Suppressor macrophage treated with lipopolysaccharide for 4 hours (primary cell): ENCODE measurements at regions not wholly inside any gene's neighbourhood (a gene's known extent, or its start where the extent isn't known, plus 50 kb on each side); places are given as distances from the start of the nearest gene placed in this dataset.

Experiments
- DNase-seq: peaks from one replicate; pipeline ENCODE4 v3.0.0-alpha.2; 2020

GRCh38 chr1:232271299-232271698 lies 358.6 kb downstream of the SIPA1L2 start:
- DNase-seq, result no peak

DNA sequence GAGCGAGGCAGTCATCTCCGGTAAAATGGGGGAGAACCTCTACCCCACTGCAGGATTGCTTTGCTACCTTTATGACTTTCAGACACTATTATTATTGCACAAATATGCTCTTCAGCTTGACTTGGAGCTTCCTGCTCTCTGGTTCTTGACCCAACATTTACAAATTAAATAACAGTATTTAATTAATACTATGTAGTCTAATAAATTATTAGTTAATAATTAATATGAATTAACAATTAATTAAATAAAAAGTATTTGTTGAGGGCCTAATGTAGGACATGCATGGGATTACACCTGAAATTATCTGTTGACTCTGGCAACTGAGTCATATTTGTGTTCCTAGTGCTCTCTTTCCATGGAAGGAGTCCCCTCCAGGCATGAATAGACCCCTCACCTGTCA lies 359.9 kb downstream of the SIPA1L2 start:
- DNase-seq, result no peak

DNA sequence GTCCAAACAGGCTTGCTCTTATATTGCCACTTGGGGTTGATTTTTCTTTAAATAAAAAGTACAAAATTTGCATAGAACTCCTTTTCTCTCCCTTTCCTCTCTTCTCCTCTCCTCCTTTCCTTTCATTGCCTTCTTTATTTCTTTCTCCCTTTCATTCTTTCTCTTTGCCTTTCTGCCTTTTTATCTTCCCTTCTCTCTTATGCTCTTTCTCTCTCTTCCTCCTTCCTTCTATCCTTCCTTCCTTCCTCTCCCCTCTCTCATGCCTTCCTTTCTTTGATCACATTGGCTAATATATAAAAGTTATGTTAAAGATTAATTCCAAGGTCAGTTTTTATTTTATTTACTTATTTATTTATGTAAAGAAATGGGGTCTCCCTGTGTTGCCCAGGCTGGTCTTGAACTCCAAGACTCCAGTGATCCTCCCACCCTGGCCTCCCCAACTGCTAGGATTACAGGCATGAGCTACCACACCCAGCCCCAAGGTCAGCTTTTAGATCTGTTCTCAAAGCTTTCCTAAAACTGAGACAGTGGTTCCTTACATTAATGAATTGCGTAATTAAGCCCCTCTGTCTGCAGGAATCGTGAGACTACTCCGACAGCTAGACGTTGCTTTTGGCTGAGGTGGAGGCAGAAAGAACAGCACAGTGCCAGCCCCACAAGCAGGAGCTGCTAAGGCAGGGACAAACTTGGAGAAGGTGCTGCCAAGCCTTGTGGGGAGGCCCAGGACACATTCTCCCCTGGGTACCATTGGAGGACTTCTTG lies 361.9 kb downstream of the SIPA1L2 start:
- no peak for DNase-seq

- no peak for DNase-seq
Observed at GRCh38 chr1:232267092-232267836, 362.7 kb downstream of the SIPA1L2 start.

DNA sequence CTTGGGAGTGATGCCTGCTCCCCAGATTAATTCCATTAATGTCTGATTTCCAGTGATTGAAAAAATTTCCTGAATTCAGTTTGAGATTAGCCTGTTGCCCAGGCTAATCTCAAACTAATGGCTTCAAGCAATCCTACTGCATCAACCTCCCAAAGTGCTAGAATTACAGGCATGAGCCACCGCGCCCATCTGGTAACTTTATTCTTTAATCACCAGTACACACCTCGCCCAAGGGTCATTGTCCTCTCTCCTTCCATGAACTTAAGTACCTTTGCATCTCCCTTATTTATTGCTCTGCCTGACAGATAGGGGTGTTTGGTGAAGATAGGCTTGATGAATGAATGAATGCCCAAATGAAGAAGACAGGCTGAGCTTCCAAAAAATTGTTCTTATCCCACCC lies 366.5 kb downstream of the SIPA1L2 start:
- no peak for DNase-seq

- no peak for DNase-seq
Observed at GRCh38 chr1:232262991-232263390, 366.9 kb downstream of the SIPA1L2 start.

GRCh38 chr1:232260861-232261260 lies 369.1 kb downstream of the SIPA1L2 start:
- no peak for DNase-seq

GRCh38 chr1:232260045-232260444 lies 369.9 kb downstream of the SIPA1L2 start:
- DNase-seq, result no peak

GRCh38 chr1:232259333-232259732 lies 370.6 kb downstream of the SIPA1L2 start:
- DNase-seq, result no peak

GRCh38 chr1:232252546-232253118 lies 377.3 kb downstream of the SIPA1L2 start:
- DNase-seq, result no peak

- DNase-seq, result no peak
Observed at GRCh38 chr1:232250838-232251237, 379.1 kb downstream of the SIPA1L2 start.

DNA sequence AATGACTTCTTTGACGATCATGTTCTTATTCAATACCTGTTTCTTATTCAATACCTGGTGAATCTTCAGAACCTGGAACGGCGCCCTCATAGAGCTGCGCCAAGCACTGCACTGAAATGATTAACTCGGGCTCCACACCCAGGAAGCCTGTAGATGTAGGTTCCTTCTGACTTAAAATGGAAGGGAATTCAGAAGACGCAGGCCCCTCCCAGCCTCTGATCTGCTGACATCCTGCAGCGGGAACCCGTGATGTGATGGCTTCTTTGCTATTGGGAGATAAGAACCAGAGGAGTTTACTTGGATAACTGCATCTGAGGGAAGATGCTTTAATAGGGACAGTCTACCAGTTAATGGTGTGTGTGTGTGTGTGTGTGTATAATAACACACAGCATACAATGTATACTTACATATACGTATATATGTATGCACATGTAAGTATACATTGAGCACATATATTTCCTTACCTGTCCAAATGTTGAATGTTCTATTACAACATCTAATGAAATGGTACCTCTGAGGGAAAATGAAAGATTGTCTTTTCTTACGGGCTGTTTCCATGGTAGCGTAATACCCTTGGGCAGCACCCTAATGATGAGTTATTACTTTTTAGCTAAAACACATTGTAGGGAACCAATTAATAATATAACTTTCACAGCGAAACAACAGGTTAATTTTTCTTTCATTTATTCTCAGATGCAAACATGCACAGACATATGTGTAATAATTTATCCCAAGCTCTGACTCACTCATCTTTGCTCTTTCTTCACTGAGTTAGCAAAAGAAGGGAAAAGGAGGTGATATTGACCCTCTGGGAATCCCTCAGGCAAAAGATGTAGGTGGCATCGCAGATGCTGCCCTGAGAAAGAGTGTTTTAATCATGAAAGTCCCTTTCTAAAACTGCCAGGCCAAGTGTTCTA lies 379.8 kb downstream of the SIPA1L2 start:
- DNase-seq, result no peak

DNA sequence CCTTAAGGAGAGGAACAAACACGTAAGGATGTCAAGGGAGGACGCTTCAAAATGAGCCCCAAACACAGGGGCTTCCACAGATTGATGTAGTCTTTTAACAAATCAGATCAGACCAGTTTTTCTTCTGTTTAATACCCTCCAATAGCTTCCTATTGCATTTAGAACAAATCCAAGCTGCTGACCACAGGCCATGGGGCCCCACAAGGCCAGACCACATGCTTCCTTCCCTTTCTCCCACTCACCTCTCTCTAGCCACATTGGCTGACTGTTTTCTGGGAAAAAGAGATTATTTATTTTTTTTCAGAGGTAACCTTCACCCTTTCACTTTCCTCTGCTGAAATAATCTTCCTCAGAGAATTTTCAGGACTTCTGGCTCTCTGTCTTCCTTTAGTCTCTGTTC lies 380.6 kb downstream of the SIPA1L2 start:
- peak; percentile 38 for DNase-seq

- DNase-seq, result no peak
Observed at GRCh38 chr1:232248276-232248820, 381.6 kb downstream of the SIPA1L2 start.

DNA sequence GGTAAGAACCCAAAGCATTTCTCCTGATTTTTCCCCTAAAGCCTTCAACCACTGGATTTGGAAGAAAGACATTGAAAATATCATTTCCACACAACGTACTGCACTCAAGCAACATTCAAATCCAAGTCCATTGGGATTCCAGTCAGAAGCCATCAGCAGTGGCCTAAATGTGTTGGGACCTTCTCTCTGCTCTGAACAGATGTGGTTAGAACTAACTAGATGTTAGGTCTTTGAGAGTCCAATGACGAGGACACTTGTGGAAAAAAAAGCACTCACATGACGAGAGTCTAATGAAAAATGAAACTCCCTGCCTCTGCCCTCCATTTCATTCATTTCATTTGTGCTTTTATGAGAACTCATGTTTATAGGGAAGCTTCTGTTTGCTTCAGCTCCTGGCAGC lies 382.3 kb downstream of the SIPA1L2 start:
- no peak for DNase-seq

GRCh38 chr1:232244426-232244825 lies 385.5 kb downstream of the SIPA1L2 start:
- no peak for DNase-seq

GRCh38 chr1:232239998-232240397 lies 389.9 kb downstream of the SIPA1L2 start:
- no peak for DNase-seq

- no peak for DNase-seq
Observed at GRCh38 chr1:232239522-232239921, 390.4 kb downstream of the SIPA1L2 start.

DNA sequence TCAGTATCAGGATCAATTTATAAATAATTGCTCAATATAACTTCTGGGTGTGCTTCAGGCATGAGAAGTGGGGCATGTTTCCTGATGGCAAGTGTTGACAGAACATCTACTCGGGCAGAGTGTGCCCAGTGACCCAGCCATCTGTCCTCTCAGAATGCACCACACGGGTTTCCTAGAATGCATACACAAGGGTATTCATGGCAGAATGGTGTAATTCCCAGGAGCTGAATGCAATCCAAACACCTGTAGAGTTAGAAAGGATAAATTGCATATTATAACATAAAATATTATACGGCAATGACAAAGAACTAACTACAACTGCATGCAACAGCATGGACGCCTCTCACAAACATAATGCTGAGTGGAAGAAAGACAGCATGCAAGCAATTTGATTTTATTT lies 391.9 kb downstream of the SIPA1L2 start:
- no peak for DNase-seq

GRCh38 chr1:232227306-232227705 lies 402.6 kb downstream of the SIPA1L2 start:
- no peak for DNase-seq

DNA sequence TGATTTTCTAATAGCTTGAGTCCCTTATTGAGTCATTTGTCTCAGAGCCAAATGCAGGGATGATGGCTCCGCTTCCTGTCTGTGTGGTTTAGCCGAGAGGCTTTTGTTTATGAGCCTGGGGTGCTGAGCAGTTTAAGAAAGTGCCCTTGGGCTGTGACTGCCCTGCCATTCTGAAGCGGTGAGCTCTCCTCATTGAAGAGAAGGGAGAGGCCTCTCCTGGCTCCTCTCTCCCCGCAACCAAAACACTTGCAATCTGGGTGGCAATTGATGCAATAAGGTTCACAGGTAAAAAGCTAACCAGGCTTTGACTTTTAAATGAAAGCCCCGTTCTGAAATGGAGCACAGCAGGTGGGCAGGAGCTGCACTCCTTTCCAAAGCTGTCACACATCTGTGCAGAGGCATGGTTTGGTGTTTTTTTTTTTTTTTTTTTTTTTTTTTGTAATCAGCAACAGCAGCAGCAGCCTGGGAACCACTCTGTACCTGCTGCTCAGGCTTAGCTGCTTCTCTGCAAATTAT lies 403.7 kb downstream of the SIPA1L2 start:
- no peak for DNase-seq

DNA sequence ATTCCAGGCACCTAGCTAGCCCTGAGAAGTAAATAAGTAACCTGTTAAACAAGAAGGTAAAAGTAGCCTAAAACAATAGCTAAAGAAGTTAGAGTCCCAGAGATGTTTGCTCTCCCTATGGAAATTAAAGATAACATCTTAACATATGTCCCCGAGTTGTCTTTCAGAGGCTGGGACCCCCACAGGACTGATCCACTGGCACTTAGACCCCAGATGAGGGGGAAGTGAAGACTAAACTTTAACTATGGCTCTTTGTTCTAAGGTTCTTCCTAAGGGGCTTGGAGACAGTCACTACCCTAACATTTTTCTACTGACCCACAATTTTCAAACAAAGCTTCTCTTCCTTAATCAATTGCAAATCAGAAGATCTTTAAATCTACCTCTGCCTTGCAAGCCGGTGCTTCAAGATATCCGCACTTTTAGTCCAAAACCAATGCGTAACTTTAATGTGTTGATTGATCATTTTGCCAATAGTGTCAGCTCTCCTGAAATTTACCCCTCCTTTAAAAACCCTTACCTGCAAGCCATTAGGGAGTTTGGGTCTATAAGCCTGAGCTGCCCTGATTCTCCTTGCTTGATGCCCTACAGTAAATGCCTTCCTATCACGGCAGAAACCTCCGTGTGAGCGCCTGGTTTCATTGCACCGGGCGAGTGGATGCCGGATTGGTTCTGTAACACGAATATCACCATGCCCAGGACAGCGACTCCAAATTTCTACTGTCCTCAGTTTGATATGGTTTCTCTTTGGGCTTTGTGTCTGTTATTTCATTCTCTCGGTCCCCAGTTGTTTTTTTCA lies 404.4 kb downstream of the SIPA1L2 start:
- no peak for DNase-seq
